SU-DHL-6 (cell line): ENCODE measurements at regions not wholly inside any gene's neighbourhood (a gene's known extent, or its start where the extent isn't known, plus 50 kb on each side); places are given as distances from the start of the nearest gene placed in this dataset.

ENCODE experiments used
- EZH2phosphoT487 ChIP-seq: fragments of 200-600 bp; sonication (generic), shearing (Covaris generic); conservative IDR thresholded peaks from 2 replicates; pipeline ENCODE4 v1.6.1; 2018; ENCODE audit warnings: mild to moderate bottlenecking, antibody characterized with exemption, low read length, moderate library complexity, mixed read lengths
- TF ChIP-seq, protein P1 (sequence below): fragments of 200-600 bp; sonication (generic); IDR thresholded peaks from one replicate; pipeline ENCODE4 v1.5.1; 2017; ENCODE audit warnings: antibody characterized with exemption, mild to moderate bottlenecking, low read length, moderate library complexity; ENCODE audit not compliant: insufficient read depth, poor library complexity, severe bottlenecking

GRCh38 chr3:127443581-127444375, 146.8 kb downstream of the TPRA1 start:
- TF ChIP-seq, protein P1, sequence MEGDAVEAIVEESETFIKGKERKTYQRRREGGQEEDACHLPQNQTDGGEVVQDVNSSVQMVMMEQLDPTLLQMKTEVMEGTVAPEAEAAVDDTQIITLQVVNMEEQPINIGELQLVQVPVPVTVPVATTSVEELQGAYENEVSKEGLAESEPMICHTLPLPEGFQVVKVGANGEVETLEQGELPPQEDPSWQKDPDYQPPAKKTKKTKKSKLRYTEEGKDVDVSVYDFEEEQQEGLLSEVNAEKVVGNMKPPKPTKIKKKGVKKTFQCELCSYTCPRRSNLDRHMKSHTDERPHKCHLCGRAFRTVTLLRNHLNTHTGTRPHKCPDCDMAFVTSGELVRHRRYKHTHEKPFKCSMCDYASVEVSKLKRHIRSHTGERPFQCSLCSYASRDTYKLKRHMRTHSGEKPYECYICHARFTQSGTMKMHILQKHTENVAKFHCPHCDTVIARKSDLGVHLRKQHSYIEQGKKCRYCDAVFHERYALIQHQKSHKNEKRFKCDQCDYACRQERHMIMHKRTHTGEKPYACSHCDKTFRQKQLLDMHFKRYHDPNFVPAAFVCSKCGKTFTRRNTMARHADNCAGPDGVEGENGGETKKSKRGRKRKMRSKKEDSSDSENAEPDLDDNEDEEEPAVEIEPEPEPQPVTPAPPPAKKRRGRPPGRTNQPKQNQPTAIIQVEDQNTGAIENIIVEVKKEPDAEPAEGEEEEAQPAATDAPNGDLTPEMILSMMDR: no peak
- TF ChIP-seq EZH2phosphoT487: no peak
